ENCODE measurements at regions not wholly inside any gene's neighbourhood (a gene's known extent, or its start where the extent isn't known, plus 50 kb on each side); places are given as distances from the start of the nearest gene placed in this dataset.

DNA sequence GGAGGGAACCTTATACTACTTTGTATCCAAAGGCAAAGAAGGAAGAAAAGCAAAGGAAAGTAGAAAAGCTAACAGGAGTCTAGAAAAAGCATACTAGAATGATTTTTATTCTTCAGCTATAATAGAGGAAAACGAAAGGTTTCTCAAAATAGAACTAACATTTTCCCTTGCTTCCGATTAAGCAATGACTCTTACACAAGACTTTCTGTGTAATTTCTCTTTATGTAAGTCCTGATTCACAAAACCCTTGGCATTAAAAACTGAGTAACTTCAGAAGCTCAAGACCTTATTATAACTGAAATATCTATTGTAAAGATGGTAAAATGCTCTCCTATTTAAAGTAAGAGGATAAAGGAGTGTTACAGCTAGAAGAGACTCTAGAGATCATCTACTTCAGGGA is 97.4 kb downstream of the DTWD1 start:
- Histone ChIP-seq H3K4me3 (ENCODE audit: low read depth, low read length) (no peak overlapping the region), H3K4me1 (ENCODE audit: control insufficient read depth, insufficient read depth, low read length) (no peaks in the 10 kb centered on the region), H3K9me3 (ENCODE audit: control insufficient read depth, insufficient read depth, low read depth, low read length) (no peaks in the 10 kb centered on the region), H3K36me3 (ENCODE audit: control insufficient read depth in 2 of 2, insufficient read depth in 1 of 2, low read length in 2 of 2) (no peaks in the 10 kb centered on the region), H3K27ac (ENCODE audit: extremely low read depth, low read depth, low read length) (no peak overlapping the region)
- ChIA-PET CTCF (interaction anchor here (1.0 kb wide), 1 partner anchor 482 kb away, joined by 3 read pairs; no protein-coding TSS in a partner anchor), POLR2A (no interaction called here)
- TF ChIP-seq ZNF214 (tag by site-specific recombination; IDR thresholded peaks at IDR 0.05; ENCODE audit: borderline replicate concordance) (no peak), GFI1B (tag by site-specific recombination; IDR thresholded peaks at IDR 0.05) (no peak), FEZF1 (tag by site-specific recombination; IDR thresholded peaks at IDR 0.05) (no peak), ZNF394 (tag by site-specific recombination; IDR thresholded peaks at IDR 0.05; ENCODE audit: borderline replicate concordance) (no peak), SP2 (tag by site-specific recombination; IDR thresholded peaks at IDR 0.05) (no peak), ZNF660 (tag by site-specific recombination; IDR thresholded peaks at IDR 0.05) (no peak), SETDB1 (IDR thresholded peaks at IDR 0.05; ENCODE audit: insufficient read length, low read length) (no peak), YY2 (tag by site-specific recombination; IDR thresholded peaks at IDR 0.05) (no peak), ZSCAN23 (tag by site-specific recombination; IDR thresholded peaks at IDR 0.05) (no peak), ZNF416 (tag by site-specific recombination; IDR thresholded peaks at IDR 0.05) (no peak), ZNF707 (tag by site-specific recombination; IDR thresholded peaks at IDR 0.05) (no peak), ZNF292 (tag by site-specific recombination; IDR thresholded peaks at IDR 0.05; ENCODE audit: borderline replicate concordance, low read depth) (no peak)

DNA sequence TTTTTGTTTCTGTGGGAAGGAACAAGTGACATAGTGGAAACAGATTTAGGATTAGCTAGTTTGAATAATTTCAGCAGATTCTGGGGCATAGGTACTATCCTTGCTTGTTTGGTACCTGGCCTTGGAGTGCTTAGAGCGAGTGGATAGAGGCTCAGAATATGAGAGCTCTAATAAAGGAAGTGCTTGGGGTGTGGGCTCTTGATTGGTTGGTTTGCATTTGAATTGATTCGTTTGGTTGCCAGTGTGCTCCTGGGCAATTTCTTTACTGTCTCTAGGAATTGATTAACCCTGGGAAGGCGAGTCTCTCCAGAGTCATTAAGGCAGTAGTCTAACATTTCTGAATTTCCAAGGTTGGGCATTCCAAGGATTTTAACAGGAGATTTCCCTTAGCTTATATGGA is 98.0 kb downstream of the DTWD1 start:
- no peak overlapping the region for H3K4me3 ChIP-seq (ENCODE audit: low read depth, low read length)
- no peaks in the 10 kb centered on the region for H3K36me3 ChIP-seq (ENCODE audit: control insufficient read depth in 2 of 2, insufficient read depth in 1 of 2, low read length in 2 of 2)
- ChIA-PET CTCF (interaction anchor here (1.0 kb wide), 1 partner anchor 483 kb away, joined by 3 read pairs; no protein-coding TSS in a partner anchor), POLR2A (no interaction called here)
- H3K4me1 ChIP-seq (ENCODE audit: control insufficient read depth, insufficient read depth, low read length) = no peaks in the 10 kb centered on the region
- H3K9me3 ChIP-seq (ENCODE audit: control insufficient read depth, insufficient read depth, low read depth, low read length) = no peaks in the 10 kb centered on the region
- H3K27ac ChIP-seq (ENCODE audit: extremely low read depth, low read depth, low read length) = no peak overlapping the region
- TF ChIP-seq ZNF660 (tag by site-specific recombination; IDR thresholded peaks at IDR 0.05) (no peak), ZNF184 (tag by site-specific recombination; IDR thresholded peaks at IDR 0.05) (no peak), ZNF776 (tag by site-specific recombination; IDR thresholded peaks at IDR 0.05; ENCODE audit: borderline replicate concordance) (no peak), ZBTB20 (tag by site-specific recombination; IDR thresholded peaks at IDR 0.05) (no peak), ZNF768 (tag by site-specific recombination; IDR thresholded peaks at IDR 0.05) (no peak), ZIC2 (tag by site-specific recombination; IDR thresholded peaks at IDR 0.05) (no peak), TRIM28 (IDR thresholded peaks at IDR 0.05; ENCODE audit: borderline replicate concordance, low read length) (no peak), ZXDB (tag by site-specific recombination; IDR thresholded peaks at IDR 0.05) (no peak), KLF8 (tag by site-specific recombination; IDR thresholded peaks at IDR 0.05) (no peak), ZNF112 (tag by site-specific recombination; IDR thresholded peaks at IDR 0.05) (no peak), KLF10 (tag by site-specific recombination; IDR thresholded peaks at IDR 0.05) (no peak), WT1 (tag by site-specific recombination; IDR thresholded peaks at IDR 0.05) (no peak)
- TF ChIP-seq, protein P1, sequence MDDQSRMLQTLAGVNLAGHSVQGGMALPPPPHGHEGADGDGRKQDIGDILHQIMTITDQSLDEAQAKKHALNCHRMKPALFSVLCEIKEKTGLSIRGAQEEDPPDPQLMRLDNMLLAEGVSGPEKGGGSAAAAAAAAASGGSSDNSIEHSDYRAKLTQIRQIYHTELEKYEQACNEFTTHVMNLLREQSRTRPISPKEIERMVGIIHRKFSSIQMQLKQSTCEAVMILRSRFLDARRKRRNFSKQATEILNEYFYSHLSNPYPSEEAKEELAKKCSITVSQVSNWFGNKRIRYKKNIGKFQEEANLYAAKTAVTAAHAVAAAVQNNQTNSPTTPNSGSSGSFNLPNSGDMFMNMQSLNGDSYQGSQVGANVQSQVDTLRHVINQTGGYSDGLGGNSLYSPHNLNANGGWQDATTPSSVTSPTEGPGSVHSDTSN (CRISPR knock-in tag; IDR thresholded peaks at IDR 0.05) = no peak
- TF ChIP-seq, protein P2, sequence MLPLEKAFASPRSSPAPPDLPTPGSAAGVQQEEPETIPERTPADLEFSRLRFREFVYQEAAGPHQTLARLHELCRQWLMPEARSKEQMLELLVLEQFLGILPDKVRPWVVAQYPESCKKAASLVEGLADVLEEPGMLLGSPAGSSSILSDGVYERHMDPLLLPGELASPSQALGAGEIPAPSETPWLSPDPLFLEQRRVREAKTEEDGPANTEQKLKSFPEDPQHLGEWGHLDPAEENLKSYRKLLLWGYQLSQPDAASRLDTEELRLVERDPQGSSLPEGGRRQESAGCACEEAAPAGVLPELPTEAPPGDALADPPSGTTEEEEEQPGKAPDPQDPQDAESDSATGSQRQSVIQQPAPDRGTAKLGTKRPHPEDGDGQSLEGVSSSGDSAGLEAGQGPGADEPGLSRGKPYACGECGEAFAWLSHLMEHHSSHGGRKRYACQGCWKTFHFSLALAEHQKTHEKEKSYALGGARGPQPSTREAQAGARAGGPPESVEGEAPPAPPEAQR (tag by site-specific recombination; IDR thresholded peaks at IDR 0.05) = no peak
- TF ChIP-seq, protein P3, sequence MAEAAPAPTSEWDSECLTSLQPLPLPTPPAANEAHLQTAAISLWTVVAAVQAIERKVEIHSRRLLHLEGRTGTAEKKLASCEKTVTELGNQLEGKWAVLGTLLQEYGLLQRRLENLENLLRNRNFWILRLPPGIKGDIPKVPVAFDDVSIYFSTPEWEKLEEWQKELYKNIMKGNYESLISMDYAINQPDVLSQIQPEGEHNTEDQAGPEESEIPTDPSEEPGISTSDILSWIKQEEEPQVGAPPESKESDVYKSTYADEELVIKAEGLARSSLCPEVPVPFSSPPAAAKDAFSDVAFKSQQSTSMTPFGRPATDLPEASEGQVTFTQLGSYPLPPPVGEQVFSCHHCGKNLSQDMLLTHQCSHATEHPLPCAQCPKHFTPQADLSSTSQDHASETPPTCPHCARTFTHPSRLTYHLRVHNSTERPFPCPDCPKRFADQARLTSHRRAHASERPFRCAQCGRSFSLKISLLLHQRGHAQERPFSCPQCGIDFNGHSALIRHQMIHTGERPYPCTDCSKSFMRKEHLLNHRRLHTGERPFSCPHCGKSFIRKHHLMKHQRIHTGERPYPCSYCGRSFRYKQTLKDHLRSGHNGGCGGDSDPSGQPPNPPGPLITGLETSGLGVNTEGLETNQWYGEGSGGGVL (tag by site-specific recombination; IDR thresholded peaks at IDR 0.05) = no peak
- TF ChIP-seq, protein P4, sequence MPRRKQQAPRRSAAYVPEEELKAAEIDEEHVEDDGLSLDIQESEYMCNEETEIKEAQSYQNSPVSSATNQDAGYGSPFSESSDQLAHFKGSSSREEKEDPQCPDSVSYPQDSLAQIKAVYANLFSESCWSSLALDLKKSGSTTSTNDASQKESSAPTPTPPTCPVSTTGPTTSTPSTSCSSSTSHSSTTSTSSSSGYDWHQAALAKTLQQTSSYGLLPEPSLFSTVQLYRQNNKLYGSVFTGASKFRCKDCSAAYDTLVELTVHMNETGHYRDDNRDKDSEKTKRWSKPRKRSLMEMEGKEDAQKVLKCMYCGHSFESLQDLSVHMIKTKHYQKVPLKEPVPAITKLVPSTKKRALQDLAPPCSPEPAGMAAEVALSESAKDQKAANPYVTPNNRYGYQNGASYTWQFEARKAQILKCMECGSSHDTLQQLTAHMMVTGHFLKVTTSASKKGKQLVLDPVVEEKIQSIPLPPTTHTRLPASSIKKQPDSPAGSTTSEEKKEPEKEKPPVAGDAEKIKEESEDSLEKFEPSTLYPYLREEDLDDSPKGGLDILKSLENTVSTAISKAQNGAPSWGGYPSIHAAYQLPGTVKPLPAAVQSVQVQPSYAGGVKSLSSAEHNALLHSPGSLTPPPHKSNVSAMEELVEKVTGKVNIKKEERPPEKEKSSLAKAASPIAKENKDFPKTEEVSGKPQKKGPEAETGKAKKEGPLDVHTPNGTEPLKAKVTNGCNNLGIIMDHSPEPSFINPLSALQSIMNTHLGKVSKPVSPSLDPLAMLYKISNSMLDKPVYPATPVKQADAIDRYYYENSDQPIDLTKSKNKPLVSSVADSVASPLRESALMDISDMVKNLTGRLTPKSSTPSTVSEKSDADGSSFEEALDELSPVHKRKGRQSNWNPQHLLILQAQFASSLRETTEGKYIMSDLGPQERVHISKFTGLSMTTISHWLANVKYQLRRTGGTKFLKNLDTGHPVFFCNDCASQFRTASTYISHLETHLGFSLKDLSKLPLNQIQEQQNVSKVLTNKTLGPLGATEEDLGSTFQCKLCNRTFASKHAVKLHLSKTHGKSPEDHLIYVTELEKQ (tag by site-specific recombination; IDR thresholded peaks at IDR 0.05; ENCODE audit: borderline replicate concordance) = no peak
